SH-SY5Y (cell line): ENCODE measurements at regions not wholly inside any gene's neighbourhood (a gene's known extent, or its start where the extent isn't known, plus 50 kb on each side); places are given as distances from the start of the nearest gene placed in this dataset.

Experiments
- GATA2 ChIP-seq: IDR thresholded peaks from 2 replicates; pipeline ENCODE4 v1.6.1; 2011; ENCODE audit warnings: mild to moderate bottlenecking, low read depth, low read length
- GATA3 ChIP-seq: IDR thresholded peaks from 2 replicates; pipeline ENCODE4 v1.6.1; 2011; ENCODE audit warnings: low read depth, mild to moderate bottlenecking, low read length, moderate library complexity

DNA sequence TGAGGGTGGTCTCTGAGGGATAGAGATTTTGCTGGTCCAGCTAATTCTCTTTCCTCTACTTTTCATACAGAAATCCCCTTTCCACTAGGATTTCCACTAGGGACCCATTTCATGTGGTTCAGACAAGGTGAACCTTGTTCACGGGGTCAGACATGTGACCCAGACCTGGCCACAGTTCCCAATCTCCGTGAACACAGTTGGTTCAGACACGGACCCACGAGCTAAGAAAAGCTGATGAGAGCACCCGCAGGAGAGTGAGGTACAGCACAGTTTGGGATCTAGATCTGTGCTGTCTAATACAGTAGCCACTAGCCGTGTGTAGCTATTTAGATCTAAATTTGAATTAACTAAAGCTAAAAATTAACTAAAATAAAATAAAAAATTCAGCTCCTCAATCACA, 88.1 kb downstream of the AXIN2 start:
- no peak for TF ChIP-seq GATA2
- TF ChIP-seq GATA3 = no peak
